GM21737 (cell line): ENCODE measurements at regions not wholly inside any gene's neighbourhood (a gene's known extent, or its start where the extent isn't known, plus 50 kb on each side); places are given as distances from the start of the nearest gene placed in this dataset.

Source experiments
- ATAC-seq: cut with Tn5 transposase; IDR thresholded peaks from one replicate; pipeline ENCODE4 v1.9.1; 2021; ENCODE audit warnings: mild to moderate bottlenecking, moderate library complexity; ENCODE audit not compliant: unreplicated experiment

- ATAC-seq, result no peak
Observed at GRCh38 chr2:147045113-147045512, 799.7 kb upstream of the ACVR2A start.

GRCh38 chr2:147041121-147041494, 803.7 kb upstream of the ACVR2A start:
- no peak for ATAC-seq

GRCh38 chr2:147040298-147041120, 804.3 kb upstream of the ACVR2A start:
- ATAC-seq, result no peak

GRCh38 chr2:147037048-147037447, 807.8 kb upstream of the ACVR2A start:
- ATAC-seq, result no peak

- ATAC-seq, result no peak
Observed at GRCh38 chr2:147033044-147033443, 811.8 kb upstream of the ACVR2A start.

- ATAC-seq, result no peak
Observed at GRCh38 chr2:147031897-147032296, 812.9 kb upstream of the ACVR2A start.

GRCh38 chr2:147030966-147031720, 813.7 kb upstream of the ACVR2A start:
- no peak for ATAC-seq

GRCh38 chr2:147027436-147027835, 817.4 kb upstream of the ACVR2A start:
- ATAC-seq, result no peak

GRCh38 chr2:147026664-147027295, 818.0 kb upstream of the ACVR2A start:
- ATAC-seq, result no peak

- no peak for ATAC-seq
Observed at GRCh38 chr2:147025646-147026585, 818.9 kb upstream of the ACVR2A start.

- ATAC-seq, result no peak
Observed at GRCh38 chr2:147019311-147019710, 825.5 kb upstream of the ACVR2A start.

GRCh38 chr2:147017951-147018645, 826.7 kb upstream of the ACVR2A start:
- ATAC-seq, result no peak

- ATAC-seq, result no peak
Observed at GRCh38 chr2:147016181-147016580, 828.6 kb upstream of the ACVR2A start.

- no peak for ATAC-seq
Observed at GRCh38 chr2:147015591-147015990, 829.2 kb upstream of the ACVR2A start.

- ATAC-seq, result no peak
Observed at GRCh38 chr2:147013696-147014392, 831.0 kb upstream of the ACVR2A start.

GRCh38 chr2:147008481-147008880, 836.3 kb upstream of the ACVR2A start:
- no peak for ATAC-seq

GRCh38 chr2:147006736-147007141, 838.1 kb upstream of the ACVR2A start:
- ATAC-seq, result no peak

GRCh38 chr2:147003081-147003480, 841.7 kb upstream of the ACVR2A start:
- no peak for ATAC-seq

- no peak for ATAC-seq
Observed at GRCh38 chr2:147002256-147002655, 842.6 kb upstream of the ACVR2A start.
